Testis (tissue), 2 donors: ENCODE measurements at regions not wholly inside any gene's neighbourhood (a gene's known extent, or its start where the extent isn't known, plus 50 kb on each side); places are given as distances from the start of the nearest gene placed in this dataset.
"Not testable (repeated sequence)": the region's sequence is repeated elsewhere in the genome, so short reads cannot be mapped to it uniquely, and the experiment has no call there.

Experiments used
- DNase-seq: peaks from one replicate; pipeline ENCODE4 v3.0.0-alpha.2; 2019
- H3K27ac ChIP-seq, 2 donors: fragments of 200-600 bp; sonication (generic); one replicate each; pipeline ENCODE4 v1.5.1; 2019
- H3K27me3 ChIP-seq: fragments of 200-600 bp; sonication (generic); one replicate; pipeline ENCODE4 v1.5.1; 2019
- H3K36me3 ChIP-seq: fragments of 200-600 bp; sonication (generic); one replicate; pipeline ENCODE4 v1.5.1; 2017; ENCODE audit warnings: low read depth; ENCODE audit errors: missing control alignments
- H3K4me1 ChIP-seq: fragments of 200-600 bp; sonication (generic); one replicate; pipeline ENCODE4 v1.5.1; 2019
- H3K4me3 ChIP-seq, 2 donors: fragments of 200-600 bp; sonication (generic); one replicate each; pipeline ENCODE4 v1.5.1; 2017 to 2019
- H3K9me3 ChIP-seq: fragments of 200-600 bp; sonication (generic); one replicate; pipeline ENCODE4 v1.5.1; 2017
- CTCF ChIP-seq, 3 experiments: fragments of 450-650 bp in 2 of 3; fragments of 200-600 bp in 1 of 3; sonication (generic) in 1 of 3; IDR thresholded peaks; one replicate each; pipeline ENCODE4 v1.5.1; 2016 to 2019; ENCODE audit warnings: antibody characterized with exemption in 3 of 3, mild to moderate bottlenecking in 2 of 3, moderate library complexity in 1 of 3
- POLR2A ChIP-seq: fragments of 450-650 bp; IDR thresholded peaks from one replicate; pipeline ENCODE4 v1.6.1; 2017; ENCODE audit warnings: antibody characterized with exemption, mild to moderate bottlenecking, moderate library complexity
- WGBS, 2 donors: methylation state at CpG; one replicate each; pipeline ENCODE4 v1.1.5; 2018; 5-methylcytosine and 5-hydroxymethylcytosine counted together
- intact Hi-C: fragments of 100-400 bp; cut with DNase I; formaldehyde crosslinking; loops from one replicate; pipeline ENCODE4 v1.15.1; 2023; ENCODE audit warnings: low total_unique reads

- Histone ChIP-seq H3K27ac (no peak overlapping the region), H3K4me1 (no peaks in the 10 kb centered on the region), H3K27me3 (no peaks in the 10 kb centered on the region), H3K9me3 (no peaks in the 10 kb centered on the region), H3K4me3 (no peak overlapping the region), H3K36me3 (no peaks in the 10 kb centered on the region)
- DNase-seq, result no peak
- WGBS, 2 donors, result 81 to 92% methylated on average over 2 of the region's 2 CpGs
- intact Hi-C loops, result no loop called here
- TF ChIP-seq POLR2A (no peak), CTCF (IDR thresholded peaks at IDR 0.05) (no peak)
Measured at GRCh38 chr2:58401936-58402335, 160.8 kb upstream of the FANCL start.

- Histone ChIP-seq H3K36me3 (no peaks in the 10 kb centered on the region), H3K9me3 (no peaks in the 10 kb centered on the region), H3K27ac (no peak overlapping the region), H3K4me1 (no peaks in the 10 kb centered on the region), H3K4me3 (no peak overlapping the region), H3K27me3 (no peaks in the 10 kb centered on the region)
- TF ChIP-seq CTCF (IDR thresholded peaks at IDR 0.05) (no peak), POLR2A (no peak)
- intact Hi-C loops, result no loop called here
- no peak for DNase-seq
Measured at GRCh38 chr2:58398406-58398805, 157.3 kb upstream of the FANCL start.

GRCh38 chr2:58387701-58388100 is 146.6 kb upstream of the FANCL start:
- no peak for DNase-seq
- TF ChIP-seq POLR2A (no peak), CTCF (IDR thresholded peaks at IDR 0.05) (no peak)
- Histone ChIP-seq H3K9me3 (no peaks in the 10 kb centered on the region), H3K27ac (no peak overlapping the region), H3K27me3 (no peaks in the 10 kb centered on the region), H3K4me1 (no peaks in the 10 kb centered on the region), H3K4me3 (no peak overlapping the region), H3K36me3 (no peaks in the 10 kb centered on the region)
- intact Hi-C loops, result no loop called here
- 96 to 97% methylated on average over 1 of the region's 1 CpG for WGBS, 2 donors

GRCh38 chr2:58386904-58387303 is 145.8 kb upstream of the FANCL start:
- not testable (repeated sequence) for DNase-seq
- WGBS, 2 donors, result 67 to 72% methylated on average over 8 to 13 of the region's 14 CpGs

GRCh38 chr2:58378152-58378551 is 137.0 kb upstream of the FANCL start:
- Histone ChIP-seq H3K4me3 (no peak overlapping the region), H3K4me1 (no peaks in the 10 kb centered on the region), H3K27ac (no peak overlapping the region), H3K27me3 (no peaks in the 10 kb centered on the region), H3K9me3 (no peaks in the 10 kb centered on the region), H3K36me3 (no peaks in the 10 kb centered on the region)
- no peak for DNase-seq
- intact Hi-C loops, result no loop called here
- WGBS, 2 donors, result 92 to 95% methylated on average over 5 of the region's 5 CpGs
- no peak for TF ChIP-seq POLR2A
- no peak for TF ChIP-seq CTCF (IDR thresholded peaks at IDR 0.05)

More at GRCh38 chr2:58386904-58387303, 145.8 kb upstream of the FANCL start:
- H3K27ac ChIP-seq, H3K36me3 ChIP-seq, H3K9me3 ChIP-seq, H3K27me3 ChIP-seq, H3K4me1 ChIP-seq, H3K4me3 ChIP-seq, intact Hi-C loops: not testable (repeated sequence)
